ENCODE measurements at regions not wholly inside any gene's neighbourhood (a gene's known extent, or its start where the extent isn't known, plus 50 kb on each side); places are given as distances from the start of the nearest gene placed in this dataset.
"Not testable (repeated sequence)": the region's sequence is repeated elsewhere in the genome, so short reads cannot be mapped to it uniquely, and the experiment has no call there.

GRCh38 chr2:36169843-36170242 lies 185.7 kb upstream of the CRIM1 start:
- DNase-seq (ENCODE audit: extremely low read depth, insufficient read length), result no peak
- Histone ChIP-seq H3K4me3 (replicated peaks; ENCODE audit: low read depth, low read length) (no peak overlapping the region), H3K27me3 (replicated peaks; ENCODE audit: control insufficient read depth, insufficient read depth, low read length) (no peaks in the 10 kb centered on the region), H3K36me3 (ENCODE audit: control insufficient read depth, insufficient read depth, low read length) (no peaks in the 10 kb centered on the region)
- TF ChIP-seq CTCF (IDR thresholded peaks at IDR 0.05; ENCODE audit: insufficient read depth, low read length, poor library complexity, severe bottlenecking), result no peak

GRCh38 chr2:36168115-36168514 lies 187.5 kb upstream of the CRIM1 start:
- DNase-seq (ENCODE audit: extremely low read depth, insufficient read length), result no peak
- Histone ChIP-seq H3K4me3 (replicated peaks; ENCODE audit: low read depth, low read length) (no peak overlapping the region), H3K27me3 (replicated peaks; ENCODE audit: control insufficient read depth, insufficient read depth, low read length) (no peaks in the 10 kb centered on the region), H3K36me3 (ENCODE audit: control insufficient read depth, insufficient read depth, low read length) (no peaks in the 10 kb centered on the region)
- no peak for TF ChIP-seq CTCF (IDR thresholded peaks at IDR 0.05; ENCODE audit: insufficient read depth, low read length, poor library complexity, severe bottlenecking)

- Histone ChIP-seq H3K4me3 (replicated peaks; ENCODE audit: low read depth, low read length) (no peak overlapping the region), H3K27me3 (replicated peaks; ENCODE audit: control insufficient read depth, insufficient read depth, low read length) (no peaks in the 10 kb centered on the region), H3K36me3 (ENCODE audit: control insufficient read depth, insufficient read depth, low read length) (no peaks in the 10 kb centered on the region)
- no peak for DNase-seq (ENCODE audit: extremely low read depth, insufficient read length)
- TF ChIP-seq CTCF (IDR thresholded peaks at IDR 0.05; ENCODE audit: insufficient read depth, low read length, poor library complexity, severe bottlenecking), result no peak
Observed at GRCh38 chr2:36165132-36165531, 190.4 kb upstream of the CRIM1 start.

GRCh38 chr2:36163520-36164254 lies 191.9 kb upstream of the CRIM1 start:
- no peak for DNase-seq (ENCODE audit: extremely low read depth, insufficient read length)
- no peak for TF ChIP-seq CTCF (IDR thresholded peaks at IDR 0.05; ENCODE audit: insufficient read depth, low read length, poor library complexity, severe bottlenecking)
- no peaks in the 10 kb centered on the region for H3K27me3 ChIP-seq (replicated peaks; ENCODE audit: control insufficient read depth, insufficient read depth, low read length)
- no peaks in the 10 kb centered on the region for H3K36me3 ChIP-seq (ENCODE audit: control insufficient read depth, insufficient read depth, low read length)
- H3K4me3 ChIP-seq (replicated peaks; ENCODE audit: low read depth, low read length), result no peak overlapping the region

GRCh38 chr2:36157093-36157492 lies 198.5 kb upstream of the CRIM1 start:
- H3K36me3 ChIP-seq (ENCODE audit: control insufficient read depth, insufficient read depth, low read length); DNase-seq (ENCODE audit: extremely low read depth, insufficient read length); H3K27me3 ChIP-seq (replicated peaks; ENCODE audit: control insufficient read depth, insufficient read depth, low read length); H3K4me3 ChIP-seq (replicated peaks; ENCODE audit: low read depth, low read length): not testable (repeated sequence)

- H3K4me3 ChIP-seq (replicated peaks; ENCODE audit: low read depth, low read length), result no peak overlapping the region
- DNase-seq (ENCODE audit: extremely low read depth, insufficient read length), result peak; percentile 9
- TF ChIP-seq CTCF (IDR thresholded peaks at IDR 0.05; ENCODE audit: insufficient read depth, low read length, poor library complexity, severe bottlenecking), result no peak
Observed at GRCh38 chr2:36147670-36148390, 207.7 kb upstream of the CRIM1 start.

More at GRCh38 chr2:36147670-36148390, 207.7 kb upstream of the CRIM1 start:
- H3K36me3 ChIP-seq (ENCODE audit: control insufficient read depth, insufficient read depth, low read length), result no peaks in the 10 kb centered on the region
- H3K27me3 ChIP-seq (replicated peaks; ENCODE audit: control insufficient read depth, insufficient read depth, low read length), result no peaks in the 10 kb centered on the region; the same call in 1 of the 2 replicates

Measured in GM06990 (cell line).